NCI-H748 (cell line): ENCODE measurements at regions not wholly inside any gene's neighbourhood (a gene's known extent, or its start where the extent isn't known, plus 50 kb on each side); places are given as distances from the start of the nearest gene placed in this dataset.

Experiments
- DNase-seq: peaks from one replicate; lab custom pipeline; 2025; ENCODE audit not compliant: unreplicated experiment; lab: John Stamatoyannopoulos, UW

DNA sequence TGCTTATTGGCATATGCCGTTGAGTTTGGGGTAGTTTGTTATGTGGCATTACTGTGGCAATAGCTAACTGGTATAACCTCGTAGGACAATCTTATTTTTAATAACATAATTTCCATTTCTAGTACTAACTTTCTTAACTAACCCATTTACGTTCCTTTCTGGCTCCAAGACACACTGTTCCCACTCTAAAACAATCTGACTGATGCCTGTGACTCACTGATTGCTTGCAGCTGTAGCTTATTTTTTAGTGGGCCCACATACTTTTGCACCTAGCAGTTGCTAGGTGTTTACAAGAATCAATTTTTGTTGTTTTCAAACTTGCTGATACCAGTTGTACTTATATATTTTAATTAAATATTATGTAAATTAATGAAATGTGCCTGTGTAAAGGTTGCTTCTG lies 52.2 kb downstream of the FAT3 start:
- no peak for DNase-seq

DNA sequence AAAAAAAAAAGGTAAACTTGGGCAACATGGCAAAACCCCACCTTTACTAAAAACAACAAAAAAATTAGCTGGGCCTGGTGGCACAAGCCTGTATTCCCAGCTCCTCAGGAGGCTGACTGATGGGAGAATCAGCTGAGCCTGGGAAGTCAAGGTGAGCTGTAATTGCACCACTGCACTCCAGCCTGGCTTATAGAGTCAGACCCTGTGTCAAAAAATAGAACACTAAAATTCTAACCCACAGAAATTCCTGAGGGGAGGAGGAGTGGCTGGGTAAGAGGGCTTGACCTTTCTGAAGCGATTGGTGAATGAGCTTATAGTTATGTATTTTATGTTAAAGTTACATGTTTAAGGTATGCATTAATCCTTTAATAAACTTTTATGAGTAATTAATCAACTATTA lies 53.3 kb downstream of the FAT3 start:
- no peak for DNase-seq

DNA sequence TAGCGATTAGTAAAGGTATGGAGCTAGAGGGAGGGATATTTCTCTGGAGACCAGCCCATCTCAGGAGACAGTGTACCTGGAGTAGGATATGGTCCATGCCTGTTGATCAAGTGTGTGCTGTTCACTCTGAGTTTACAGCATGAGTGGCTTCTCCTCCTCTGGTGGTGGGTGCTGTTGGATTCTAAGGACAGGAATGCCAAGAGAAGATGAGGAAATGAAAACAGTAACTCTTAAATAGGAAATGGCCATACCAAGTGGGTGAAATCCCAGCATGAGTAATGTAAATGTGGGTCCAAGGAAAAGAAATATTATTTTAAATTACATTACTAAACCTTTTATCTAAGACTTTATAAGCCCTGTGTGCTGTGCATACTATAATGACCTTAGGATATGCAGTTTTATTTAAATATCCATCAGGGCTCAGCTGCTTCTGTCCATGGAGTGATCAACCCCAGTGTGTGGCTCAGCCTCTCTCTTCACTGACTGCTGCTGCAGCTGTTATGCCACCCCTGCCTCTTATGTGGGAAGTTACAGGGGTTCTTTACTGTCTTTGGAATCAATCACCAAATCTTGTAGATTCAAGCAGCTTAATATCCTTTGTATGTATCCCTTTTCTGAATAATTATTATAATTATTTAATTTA lies 54.3 kb downstream of the FAT3 start:
- DNase-seq = no peak

DNA sequence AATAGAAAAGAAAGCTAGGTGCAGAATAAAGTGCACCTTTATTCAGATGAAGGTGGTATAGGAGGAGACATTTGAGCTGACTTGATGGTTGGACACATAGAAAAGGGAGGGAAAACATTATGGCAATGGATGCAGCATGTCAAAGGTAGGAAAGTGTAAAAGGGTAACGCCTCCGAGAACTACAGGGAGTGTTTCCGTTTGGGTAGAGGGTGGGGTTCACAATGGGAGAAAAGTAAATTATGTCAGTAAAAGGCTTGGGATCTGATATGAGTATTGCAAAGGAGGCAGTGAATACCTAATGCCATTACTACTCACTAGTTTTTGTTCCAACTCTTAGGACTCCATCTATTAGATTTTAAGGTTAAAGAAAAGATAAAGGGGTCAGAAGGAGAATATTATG lies 59.5 kb downstream of the FAT3 start:
- no peak for DNase-seq

DNA sequence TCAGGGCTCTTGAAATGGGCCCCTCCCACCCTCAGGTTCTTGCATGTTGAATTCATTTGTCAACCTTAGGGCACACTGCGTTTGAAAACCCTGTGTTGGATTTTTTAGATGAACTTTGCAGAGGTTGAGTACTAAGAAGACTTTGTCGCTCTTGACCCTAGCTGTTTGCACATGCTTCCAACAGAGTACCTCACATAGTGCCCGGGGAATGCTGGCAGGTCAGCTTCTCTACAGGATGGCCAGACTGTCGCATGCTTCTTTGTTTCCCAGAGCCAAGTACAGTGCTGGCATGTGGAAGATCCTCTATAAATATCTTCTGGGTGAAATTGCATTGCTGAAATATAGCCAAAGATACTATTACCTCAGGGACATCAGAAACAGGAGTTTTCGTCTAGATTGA lies 59.9 kb downstream of the FAT3 start:
- no peak for DNase-seq

DNA sequence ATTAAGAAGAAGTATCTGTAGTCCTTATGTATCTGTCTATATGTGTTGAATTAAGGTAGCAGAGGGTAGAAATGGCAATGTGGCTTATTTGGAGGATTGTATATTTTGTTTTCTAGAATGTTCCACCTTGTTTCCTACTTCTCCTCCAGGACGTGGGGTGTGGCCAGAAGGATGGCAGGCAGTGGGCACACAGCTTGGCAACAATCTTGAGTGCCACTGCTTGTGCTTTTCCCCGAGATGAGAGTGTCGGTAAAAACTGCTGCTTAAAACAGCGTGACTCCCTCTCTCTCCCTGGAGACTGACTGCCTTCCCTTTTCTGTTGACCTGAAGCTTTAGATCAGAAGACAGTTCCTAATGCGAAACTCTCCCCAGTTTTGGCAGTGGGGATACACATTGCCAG lies 61.2 kb downstream of the FAT3 start:
- DNase-seq = no peak

DNA sequence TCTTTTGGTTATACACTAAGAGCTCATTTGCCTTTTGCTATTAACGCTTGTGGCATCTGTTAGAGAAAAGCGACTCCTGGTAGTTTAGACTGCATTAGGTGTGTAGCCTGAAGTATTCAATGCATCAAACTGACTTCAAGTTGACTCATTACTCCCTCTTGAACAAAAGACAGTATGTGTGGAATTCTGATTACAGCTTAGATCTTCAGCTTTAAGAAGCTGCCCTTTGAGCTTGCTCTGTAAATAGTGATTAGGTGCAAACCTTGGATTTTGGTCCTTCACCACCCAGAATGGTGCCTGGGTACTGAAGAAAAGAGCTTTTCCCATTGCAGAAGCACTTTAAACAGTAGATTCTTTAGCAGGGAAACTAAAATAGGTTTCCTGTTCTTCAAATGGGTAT lies 62.1 kb downstream of the FAT3 start:
- DNase-seq = no peak

DNA sequence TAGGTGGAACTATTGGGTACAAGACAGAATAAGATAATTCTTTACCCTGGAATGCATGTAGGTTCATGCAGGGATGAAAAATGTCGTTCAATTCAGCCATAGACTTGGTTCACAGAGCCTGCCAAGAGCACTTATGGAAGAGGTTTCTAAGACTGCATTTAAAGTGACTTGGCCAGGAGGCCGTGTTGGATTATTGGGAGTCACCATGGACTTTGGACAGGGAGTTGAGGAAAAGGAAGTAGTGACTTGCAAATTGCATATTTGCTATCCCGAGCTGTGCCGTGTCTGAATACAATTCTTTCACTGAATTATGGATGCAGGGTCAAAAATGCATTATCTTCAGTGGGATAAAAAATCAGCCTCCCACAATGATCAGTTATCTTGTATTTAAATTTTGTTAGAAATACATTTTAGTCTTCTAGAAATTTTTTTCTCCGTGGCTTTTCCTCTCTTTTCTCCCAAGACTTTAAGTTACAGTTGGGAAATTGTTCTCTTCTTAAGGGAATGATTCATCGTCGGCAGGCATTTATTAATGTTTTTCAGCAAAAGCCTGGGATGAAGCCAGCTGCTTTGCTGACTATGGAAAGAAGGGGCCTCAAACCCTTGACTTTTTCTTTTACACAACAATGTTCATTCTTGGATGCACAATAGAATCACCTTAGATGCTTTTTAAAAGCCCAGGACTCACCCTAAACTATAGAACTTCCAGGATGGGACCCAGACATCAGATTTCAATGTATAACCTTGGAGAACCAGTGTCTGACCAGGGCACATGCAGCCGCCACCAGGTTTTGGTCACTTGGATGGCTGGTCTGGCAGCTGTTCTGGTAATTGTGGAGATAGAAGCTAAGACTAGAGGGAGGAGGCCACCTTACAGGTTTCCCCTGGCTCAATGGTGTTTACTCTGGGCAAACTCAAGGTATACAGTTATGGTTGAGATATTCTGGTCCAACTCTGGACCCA lies 70.8 kb downstream of the FAT3 start:
- no peak for DNase-seq

DNA sequence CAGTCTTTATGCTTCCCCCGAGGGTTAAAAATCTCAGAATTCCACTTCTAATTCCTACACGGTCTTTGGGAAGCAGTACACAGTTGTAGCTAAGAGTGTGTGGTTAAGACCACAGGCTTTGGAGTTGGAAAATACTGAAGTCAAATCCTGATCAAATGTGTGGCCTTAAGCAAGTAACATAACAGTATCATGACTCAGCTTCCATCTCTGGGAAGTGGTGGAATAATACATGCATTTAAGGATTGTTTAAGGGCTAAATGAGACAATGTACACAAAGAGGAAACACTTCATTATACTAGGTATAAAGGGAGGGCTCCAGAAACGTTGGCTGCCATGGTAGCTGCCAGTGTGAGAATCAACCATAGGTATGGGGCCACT lies 71.5 kb downstream of the FAT3 start:
- no peak for DNase-seq

DNA sequence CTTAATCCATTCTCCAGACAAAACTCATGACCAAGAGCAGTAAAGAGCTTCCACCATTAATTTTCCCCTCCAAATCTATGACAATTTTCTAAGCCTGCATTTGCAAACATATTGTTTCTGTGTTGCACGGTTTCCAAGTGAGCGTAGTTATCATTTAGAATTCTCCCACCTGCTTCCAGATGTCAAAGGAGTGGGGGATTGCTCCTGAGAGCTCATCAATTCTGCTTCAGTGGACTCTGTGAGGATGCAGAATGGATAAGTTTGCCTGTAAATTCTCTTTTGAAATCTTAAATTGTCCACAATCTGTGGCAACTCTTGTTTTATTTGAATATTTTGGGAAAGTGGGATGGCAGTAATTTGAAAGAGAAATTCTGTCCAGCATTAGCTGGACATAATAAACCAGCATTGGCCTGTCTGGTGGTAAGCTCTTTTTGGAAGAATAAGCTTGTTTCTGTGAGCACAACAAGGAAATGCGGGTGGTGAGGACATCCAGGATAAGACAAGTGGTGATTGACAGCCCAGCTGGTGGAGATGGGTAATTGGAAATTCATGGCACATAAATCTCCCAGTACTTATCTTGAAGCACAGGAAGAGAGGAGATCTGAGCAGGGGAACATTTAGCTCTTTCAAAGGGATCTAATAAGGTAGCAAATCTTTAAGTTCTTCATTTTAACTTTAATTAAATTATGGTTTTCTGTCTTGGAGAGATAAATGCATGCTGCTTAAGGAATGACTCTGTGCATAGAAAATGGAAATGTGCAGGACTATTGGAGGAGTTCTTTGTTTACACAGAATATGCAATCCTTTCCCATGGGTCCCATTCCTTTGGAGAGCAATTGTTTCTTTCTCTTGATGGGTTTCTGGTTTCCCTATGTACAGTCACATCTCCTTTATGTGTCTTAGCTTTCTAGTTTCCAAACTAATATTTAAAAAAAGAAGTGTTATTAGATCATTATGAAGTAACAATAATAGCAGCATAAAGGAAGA lies 73.2 kb downstream of the FAT3 start:
- DNase-seq = no peak

DNA sequence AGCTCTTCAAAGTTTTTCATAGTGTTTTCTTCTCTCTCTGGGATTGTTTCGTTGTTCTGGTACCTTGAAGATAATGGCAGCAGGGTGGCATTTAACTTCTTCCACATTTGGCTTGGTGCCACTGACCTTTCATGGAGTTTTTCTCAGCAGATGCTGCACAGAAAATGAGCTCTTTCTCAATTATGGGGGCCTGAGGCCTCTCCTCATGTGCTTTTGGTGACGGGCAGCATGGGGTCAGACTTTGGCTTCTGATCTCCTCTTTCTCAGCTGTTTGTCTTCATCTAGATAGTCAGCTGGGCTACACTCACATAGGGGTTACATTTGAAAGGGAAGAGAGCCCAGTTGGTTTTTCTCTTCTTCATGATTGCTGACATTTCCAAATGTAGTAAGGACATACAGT lies 76.3 kb downstream of the FAT3 start:
- no peak for DNase-seq

DNA sequence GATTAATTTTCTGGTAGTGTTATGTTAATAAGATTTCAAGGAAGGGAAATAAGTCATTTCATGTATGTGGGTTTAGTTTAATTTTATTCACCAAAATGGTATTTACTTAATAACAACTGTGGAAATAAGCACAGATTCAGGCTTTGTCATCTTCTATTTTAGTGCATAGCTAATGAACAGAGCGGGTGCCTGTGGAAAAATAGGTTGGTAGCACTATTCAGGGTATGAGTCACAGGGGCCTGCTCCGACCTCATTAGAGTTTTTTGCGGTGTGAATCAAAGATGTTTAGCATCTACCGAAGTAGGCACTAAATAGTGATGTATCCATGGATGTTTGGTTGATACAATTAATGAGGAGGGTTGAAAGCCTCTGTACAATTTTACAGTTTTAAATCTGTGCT lies 78.2 kb downstream of the FAT3 start:
- DNase-seq = no peak

DNA sequence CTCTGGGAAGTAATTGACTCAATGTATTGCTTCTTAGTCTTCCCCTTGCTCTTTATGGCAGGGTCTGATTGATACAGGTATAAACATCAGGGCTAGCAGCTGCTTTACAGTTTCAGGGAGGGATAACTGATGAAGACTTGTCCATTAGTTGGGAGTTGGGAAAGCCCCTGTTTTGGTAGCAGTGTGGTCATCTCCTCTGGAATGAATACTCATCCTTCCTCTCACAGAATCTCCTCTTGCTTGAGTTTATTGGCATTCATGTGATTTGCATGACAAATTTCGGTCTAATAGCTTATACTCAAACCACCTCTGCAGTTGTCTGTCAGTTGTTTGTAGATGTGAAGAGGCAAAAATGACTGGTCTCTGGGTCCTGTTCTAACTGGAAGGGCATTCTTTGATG lies 79.7 kb downstream of the FAT3 start:
- no peak for DNase-seq

DNA sequence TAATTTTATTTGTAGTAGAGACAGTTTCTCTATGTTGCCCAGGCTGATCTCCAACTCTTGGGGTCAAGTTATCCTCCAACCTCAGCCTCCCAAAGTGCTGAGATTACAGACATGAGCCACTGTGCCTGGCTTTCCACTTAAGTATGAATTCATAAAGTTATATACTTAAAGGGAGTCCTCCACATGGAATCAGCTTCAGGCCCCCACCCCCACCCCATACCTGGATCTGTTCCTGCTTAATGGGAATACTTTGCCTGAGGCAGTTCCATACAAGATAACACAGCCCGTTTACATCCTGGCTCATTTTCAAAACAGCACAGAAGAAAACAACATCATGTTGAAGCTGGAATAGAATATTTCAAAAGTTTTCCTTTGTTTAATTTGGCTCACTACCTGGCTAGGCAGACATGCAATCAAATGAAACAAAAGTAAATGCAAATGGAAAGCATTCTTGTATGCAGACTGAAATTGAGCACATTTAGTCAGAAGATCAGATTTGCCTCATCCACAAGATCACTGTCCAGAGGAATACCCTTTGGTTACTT lies 82.4 kb downstream of the FAT3 start:
- DNase-seq = no peak

DNA sequence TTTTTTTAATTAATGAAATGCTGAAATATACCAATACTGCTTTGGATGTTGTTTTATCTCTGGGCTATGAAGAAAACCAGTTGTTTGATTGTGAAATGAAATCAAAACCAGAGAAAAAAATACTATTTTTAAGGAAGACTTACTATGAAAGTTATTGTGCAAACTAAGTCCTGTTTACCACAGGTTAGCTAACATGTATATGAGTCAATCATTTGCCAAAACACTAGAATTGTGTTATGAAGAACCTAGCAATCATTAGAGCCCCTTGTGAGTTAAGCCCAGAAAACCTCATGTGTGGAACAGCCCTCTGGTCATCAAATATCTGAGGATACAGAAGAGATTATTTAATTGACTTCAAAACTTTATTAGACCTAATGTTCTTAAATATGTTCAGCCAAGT lies 83.7 kb downstream of the FAT3 start:
- no peak for DNase-seq

DNA sequence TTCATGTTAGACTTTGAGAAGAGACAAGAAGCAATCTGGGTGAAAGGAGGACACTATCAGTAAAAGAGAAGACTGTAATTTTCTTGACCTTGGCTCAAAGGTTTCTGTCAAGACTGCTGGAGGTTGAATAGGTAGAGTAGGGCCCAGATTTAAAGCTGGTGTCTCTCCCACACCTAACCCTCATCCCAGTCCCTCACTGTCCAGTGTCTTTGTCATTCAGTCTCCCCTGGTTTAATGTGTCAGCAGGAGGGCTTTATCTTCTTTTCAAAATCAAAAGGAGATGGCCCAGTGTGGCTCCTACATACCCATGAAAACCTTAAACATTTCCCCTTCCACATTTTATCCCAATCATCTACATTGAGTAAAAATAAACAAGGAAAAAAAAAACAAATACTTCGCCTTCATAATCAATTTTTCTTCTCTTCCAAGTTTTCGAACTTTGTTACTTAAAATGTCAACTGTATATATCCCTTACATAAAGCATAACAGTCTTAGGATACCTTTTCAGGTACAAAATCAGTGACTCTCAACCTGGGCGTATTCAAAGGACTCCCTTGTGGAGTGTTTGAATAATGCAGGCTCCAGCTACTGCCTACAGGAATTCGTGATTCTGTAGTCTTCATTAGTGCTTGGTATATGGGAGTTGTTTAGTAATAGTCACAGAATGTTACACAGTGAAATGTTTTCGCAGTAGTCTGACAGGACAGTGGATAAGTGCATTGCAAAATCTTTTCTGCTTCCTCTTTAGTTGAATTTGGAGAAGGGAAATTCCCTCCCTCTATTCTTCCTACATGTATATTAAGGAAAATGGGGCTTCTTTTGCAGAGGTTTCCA lies 87.2 kb downstream of the FAT3 start:
- DNase-seq = no peak

DNA sequence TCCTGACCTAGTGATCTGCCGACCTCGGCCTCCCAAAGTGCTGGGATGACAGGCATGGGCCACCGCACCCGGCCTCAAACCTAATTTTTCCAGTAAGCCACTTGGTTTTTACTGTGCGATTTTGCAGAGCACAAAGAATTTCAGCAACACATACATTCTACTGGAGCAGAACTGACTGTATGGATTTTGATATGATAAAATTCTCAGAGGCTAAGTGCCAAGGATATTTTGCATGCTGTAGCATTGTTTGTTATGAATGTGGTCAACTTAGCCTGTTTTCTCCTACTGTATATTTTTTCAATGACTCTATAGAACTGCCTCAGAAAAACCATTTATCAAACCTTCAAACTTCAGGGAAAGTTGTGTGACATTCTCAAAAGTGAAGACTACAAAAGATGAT lies 89.2 kb downstream of the FAT3 start:
- DNase-seq = no peak

DNA sequence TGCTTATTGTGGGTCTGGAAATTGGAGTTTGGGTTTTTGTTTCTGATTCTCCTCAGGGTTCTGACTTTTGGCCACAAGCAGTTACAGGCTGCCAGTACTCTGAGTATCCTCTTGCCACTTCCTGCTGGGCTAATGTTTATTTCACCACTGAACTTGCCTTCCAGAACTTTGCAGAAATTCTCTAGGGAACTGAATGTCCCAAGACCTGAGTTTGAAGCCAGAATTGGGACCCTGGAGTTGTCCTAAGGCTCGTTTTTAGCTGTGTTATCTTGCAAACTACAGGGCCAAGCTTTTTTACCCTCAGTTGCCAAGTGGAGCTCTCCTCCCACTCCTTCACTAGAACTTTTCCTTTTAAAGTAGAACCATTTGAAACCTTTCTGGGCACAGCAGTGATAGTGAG lies 89.9 kb downstream of the FAT3 start:
- no peak for DNase-seq

DNA sequence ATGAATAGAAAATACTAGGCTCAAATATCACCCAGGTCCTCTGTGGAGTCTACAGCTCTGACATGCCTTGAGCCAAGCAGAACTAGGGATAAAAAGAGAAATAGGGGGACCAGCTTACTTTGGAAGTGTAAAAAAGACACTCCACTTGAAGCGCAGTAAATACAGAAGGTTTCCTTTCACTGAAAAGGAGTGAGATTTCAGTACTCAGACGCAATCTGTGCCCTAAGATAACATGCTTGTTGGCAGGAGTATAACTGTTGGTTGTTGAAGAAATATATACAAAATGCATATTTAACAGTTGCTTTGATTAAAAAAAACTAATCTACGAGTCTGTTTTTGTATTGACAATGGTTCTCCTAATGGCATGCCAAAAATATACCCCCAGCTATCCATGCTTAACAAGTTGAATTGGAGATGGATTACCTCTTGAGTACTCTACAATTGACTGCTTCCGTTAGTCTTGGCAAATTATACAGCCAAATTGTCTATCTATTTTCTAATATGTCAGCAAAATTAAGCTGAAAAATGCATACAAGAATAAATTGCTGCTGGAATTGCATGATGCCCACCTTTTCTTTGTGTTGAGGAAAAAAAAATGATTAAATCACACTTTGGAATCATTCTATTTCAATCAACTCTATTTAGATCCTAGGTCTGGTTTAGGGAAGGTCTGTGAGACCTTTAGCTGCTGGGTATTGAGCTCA lies 91.6 kb downstream of the FAT3 start:
- DNase-seq = no peak

DNA sequence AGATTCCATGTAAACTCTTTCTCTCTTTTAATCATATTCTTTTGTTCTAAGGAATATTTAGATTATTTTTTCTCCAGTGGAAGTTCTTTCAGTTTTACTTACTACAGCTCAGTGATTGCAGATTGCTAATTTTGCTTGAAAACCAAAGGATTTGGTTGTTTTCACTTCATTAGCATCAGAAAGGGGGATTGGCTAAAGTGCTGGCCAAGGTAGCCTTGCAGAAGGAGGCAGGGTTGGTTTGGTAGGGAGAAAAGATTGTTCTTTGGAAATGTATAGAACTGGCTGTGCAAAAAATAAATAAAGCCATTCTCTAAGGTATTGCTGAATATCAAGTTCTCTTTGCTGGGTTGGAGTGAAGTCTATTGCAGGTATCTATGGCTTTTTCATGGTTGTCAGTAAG lies 92.6 kb downstream of the FAT3 start:
- no peak for DNase-seq
